Activated T-helper 2 cell treated with anti-CD3 and anti-CD28 coated beads, Interferon-gamma antibody, Interleukin-2, Interleukin-4, amounts not matched to agents 10 μg/mL and 5 μg/mL and 100 μg/mL, durations not matched to agents 14 hours and 24 hours and 36 hours (primary cell): ENCODE measurements at regions not wholly inside any gene's neighbourhood (a gene's known extent, or its start where the extent isn't known, plus 50 kb on each side); places are given as distances from the start of the nearest gene placed in this dataset.

Experiments used
- DNase-seq: peaks from one replicate; pipeline ENCODE4 v3.0.0; 2021; ENCODE audit warnings: low spot score
- H3K27ac Mint-ChIP-seq: one replicate; pipeline ENCODE4 v1.8.0; 2021; ENCODE audit warnings: mixed read lengths
- H3K27me3 Mint-ChIP-seq: one replicate; pipeline ENCODE4 v1.8.0; 2021; ENCODE audit warnings: low read depth, mixed read lengths
- H3K36me3 Mint-ChIP-seq: one replicate; pipeline ENCODE4 v1.8.0; 2021; ENCODE audit warnings: low read depth, mixed read lengths
- H3K4me1 Mint-ChIP-seq: one replicate; pipeline ENCODE4 v1.8.0; 2021; ENCODE audit warnings: low read depth, mixed read lengths
- H3K4me3 Mint-ChIP-seq: one replicate; pipeline ENCODE4 v1.8.0; 2021; ENCODE audit warnings: low read depth, mild to moderate bottlenecking, moderate library complexity, mixed read lengths
- H3K9me3 Mint-ChIP-seq: one replicate; pipeline ENCODE4 v1.8.0; 2021; ENCODE audit warnings: mixed read lengths
- intact Hi-C: fragments of 100-400 bp; cut with micrococcal nuclease; formaldehyde crosslinking; loops from one replicate; pipeline ENCODE4 v1.15.1; 2023

DNA sequence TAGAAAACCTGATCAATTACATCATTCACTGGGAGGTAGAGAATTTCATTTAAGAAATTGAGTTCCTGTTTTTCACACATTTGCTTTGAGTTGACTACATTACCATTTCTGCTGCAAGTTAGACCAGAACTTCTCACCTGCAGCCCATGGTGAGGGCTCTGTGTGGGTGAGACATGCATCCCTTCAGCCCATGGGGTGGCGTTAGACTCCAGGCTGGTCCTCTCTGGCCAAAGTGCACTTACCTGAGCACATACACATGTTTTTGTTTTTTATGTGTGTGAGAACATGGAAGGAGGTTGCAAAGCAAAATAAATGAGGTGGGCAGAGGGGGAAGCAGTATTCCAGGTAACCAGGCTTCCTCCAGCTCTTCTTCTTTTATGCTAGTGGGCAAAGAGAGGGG, 470.2 kb downstream of the PMP22 start:
- intact Hi-C loops = no loop called here
- Mint-ChIP-seq H3K27ac (no peak overlapping the region), H3K4me1 (no peaks in the 10 kb centered on the region), H3K36me3 (no peaks in the 10 kb centered on the region), H3K9me3 (no peaks in the 10 kb centered on the region), H3K27me3 (peaks cover 2% of the 10 kb centered on the region), H3K4me3 (no peak overlapping the region)
- DNase-seq = no peak

DNA sequence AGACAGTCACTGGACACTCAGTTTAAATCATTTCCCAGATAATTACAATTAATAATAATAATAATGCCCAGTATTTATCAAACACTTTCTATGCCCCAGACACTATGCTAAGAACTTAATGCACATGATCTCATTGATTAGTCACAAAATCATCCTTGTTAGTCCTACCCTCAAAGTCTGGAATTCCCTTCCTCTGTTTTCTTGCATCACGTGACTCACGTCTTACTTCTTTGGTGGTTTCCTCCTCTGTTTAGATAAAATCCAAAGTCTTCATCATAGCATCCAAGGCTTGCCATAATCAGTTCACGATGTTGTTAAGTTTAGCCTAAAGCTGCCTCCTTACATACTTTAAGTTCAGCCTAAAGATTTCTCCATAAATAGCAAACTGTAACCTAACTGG, 471.9 kb downstream of the PMP22 start:
- Mint-ChIP-seq H3K9me3 (no peaks in the 10 kb centered on the region), H3K27me3 (peaks cover 2% of the 10 kb centered on the region), H3K4me3 (no peak overlapping the region), H3K4me1 (no peaks in the 10 kb centered on the region), H3K36me3 (no peaks in the 10 kb centered on the region), H3K27ac (no peak overlapping the region)
- intact Hi-C loops = no loop called here
- DNase-seq = no peak

DNA sequence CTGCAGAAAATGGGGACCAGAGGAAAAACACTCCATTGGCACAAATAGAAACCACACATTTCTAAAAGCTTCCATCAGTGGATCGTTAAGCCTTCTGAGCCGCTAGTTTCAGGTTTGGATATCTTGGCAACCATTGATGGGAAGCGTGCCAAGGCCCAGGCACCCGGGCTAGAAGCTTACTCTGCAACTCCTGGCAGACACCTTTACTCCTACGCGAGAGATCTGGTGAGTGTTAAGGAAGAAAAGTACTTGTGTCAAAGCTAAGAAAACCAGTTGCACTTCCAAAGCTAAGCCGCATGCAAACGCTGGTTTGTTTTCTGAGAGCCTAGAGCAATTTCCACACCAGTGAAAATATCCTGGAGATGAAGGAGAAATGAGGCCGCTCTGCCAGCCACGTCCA, 472.4 kb downstream of the PMP22 start:
- Mint-ChIP-seq H3K36me3 (no peaks in the 10 kb centered on the region), H3K27ac (no peak overlapping the region), H3K4me1 (no peaks in the 10 kb centered on the region), H3K9me3 (no peaks in the 10 kb centered on the region), H3K27me3 (peaks cover 2% of the 10 kb centered on the region), H3K4me3 (no peak overlapping the region)
- intact Hi-C loops = no loop called here
- DNase-seq = no peak

DNA sequence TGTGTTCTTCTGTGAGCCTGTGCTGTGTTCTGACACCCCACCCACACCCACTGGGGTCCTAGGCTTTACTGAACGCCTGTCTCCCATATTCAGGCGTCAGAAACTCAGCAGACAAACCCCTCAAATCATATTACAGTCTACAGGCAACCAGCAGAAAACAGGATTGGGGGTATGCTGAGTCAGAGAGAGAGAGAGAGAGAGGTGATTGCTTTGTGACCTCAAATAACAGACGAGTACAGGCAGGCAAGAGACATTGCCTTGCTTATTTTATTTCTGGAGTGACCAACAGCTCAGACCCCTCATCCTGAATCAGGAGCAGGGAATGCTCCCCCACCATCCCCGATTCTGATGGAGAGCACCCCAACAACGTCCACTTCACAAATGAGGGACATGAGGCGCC, 473.9 kb downstream of the PMP22 start:
- no peaks in the 10 kb centered on the region for H3K36me3 Mint-ChIP-seq
- H3K27me3 Mint-ChIP-seq = peaks cover 2% of the 10 kb centered on the region
- H3K4me1 Mint-ChIP-seq = no peaks in the 10 kb centered on the region
- no peaks in the 10 kb centered on the region for H3K9me3 Mint-ChIP-seq
- intact Hi-C loops = no loop called here
- no peak overlapping the region for H3K4me3 Mint-ChIP-seq
- DNase-seq = no peak
- no peak overlapping the region for H3K27ac Mint-ChIP-seq

DNA sequence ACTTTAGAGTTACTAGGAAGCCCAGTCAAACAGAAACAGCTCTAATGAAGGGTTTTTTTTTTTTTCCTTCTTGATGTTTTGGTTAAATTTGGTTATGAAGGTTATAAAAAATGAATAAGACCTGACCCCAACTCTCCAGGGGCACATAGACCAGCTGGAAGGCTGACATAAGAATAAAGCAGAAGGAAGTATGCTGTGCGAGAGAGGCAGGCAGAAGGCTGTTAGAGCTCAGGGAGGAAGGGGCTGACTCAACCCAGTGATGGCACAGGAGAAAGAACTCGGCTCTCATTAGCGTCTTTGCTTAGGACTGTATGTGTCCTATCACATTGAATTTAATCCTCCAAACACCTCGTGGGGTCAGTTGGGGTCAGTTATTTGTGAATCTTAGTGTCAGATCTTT, 474.6 kb downstream of the PMP22 start:
- no peaks in the 10 kb centered on the region for H3K36me3 Mint-ChIP-seq
- no peaks in the 10 kb centered on the region for H3K4me1 Mint-ChIP-seq
- no peak for DNase-seq
- H3K27ac Mint-ChIP-seq = no peak overlapping the region
- intact Hi-C loops = no loop called here
- H3K4me3 Mint-ChIP-seq = no peak overlapping the region
- peaks cover 2% of the 10 kb centered on the region for H3K27me3 Mint-ChIP-seq
- H3K9me3 Mint-ChIP-seq = no peaks in the 10 kb centered on the region

DNA sequence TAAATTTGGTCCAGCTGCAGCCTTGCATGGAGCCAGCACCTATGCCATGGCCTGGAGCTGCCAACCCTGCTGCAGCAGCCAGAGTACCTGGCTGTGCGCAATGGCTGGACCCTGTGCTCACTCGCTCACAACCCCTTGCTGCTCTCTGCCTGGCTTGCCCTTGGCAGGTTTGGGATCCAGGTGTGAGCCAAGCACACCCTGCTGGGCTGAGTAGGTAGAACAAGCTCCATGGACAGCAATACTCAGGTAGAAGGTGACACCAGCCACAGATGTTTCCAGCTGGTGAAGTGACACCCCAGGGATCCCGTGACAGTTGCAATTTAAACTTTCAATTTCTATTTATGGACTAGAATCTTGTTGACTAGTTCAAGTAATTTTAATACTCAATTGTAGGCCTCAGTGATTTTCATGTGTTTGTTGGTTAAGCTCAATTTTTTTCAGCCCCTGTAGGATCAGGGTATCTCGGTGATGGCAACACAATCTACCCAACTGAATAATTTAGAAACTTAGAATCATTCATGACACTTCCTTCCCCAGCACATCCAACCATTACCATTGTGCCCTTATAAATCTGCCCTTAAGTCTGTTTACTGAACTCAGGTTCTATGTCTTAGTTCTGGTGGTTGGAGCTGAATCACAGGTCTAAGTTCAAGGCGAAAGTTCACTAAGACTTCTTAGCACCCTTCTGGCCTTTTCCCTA, 480.0 kb downstream of the PMP22 start:
- Mint-ChIP-seq H3K36me3 (no peaks in the 10 kb centered on the region), H3K4me3 (no peak overlapping the region), H3K4me1 (no peaks in the 10 kb centered on the region), H3K27ac (no peak overlapping the region), H3K27me3 (no peaks in the 10 kb centered on the region), H3K9me3 (no peaks in the 10 kb centered on the region)
- intact Hi-C loops = no loop called here
- DNase-seq = no peak

DNA sequence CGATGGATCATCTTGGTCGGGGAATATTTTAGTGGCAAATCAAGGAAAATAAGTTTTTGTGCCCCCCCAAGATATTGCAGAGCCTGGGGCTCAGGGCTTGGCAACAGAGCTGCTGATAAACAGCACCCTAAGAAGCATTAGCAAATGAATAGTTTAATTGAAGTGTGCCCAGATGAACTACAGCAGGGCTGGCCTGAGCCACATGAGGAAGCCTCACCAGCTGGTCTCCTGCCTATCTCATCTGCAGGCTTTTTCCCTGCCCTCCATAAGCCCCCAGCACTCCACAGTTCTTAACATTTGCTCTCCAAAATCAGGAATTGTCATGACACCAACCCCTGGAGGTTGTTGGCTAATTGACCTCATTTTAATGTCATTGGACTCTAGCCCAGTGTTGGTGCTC, 480.2 kb downstream of the HS3ST3B1 start:
- Mint-ChIP-seq H3K36me3 (no peaks in the 10 kb centered on the region), H3K9me3 (no peaks in the 10 kb centered on the region), H3K4me3 (no peak overlapping the region), H3K27ac (no peak overlapping the region), H3K4me1 (no peaks in the 10 kb centered on the region), H3K27me3 (no peaks in the 10 kb centered on the region)
- no peak for DNase-seq
- intact Hi-C loops = no loop called here

DNA sequence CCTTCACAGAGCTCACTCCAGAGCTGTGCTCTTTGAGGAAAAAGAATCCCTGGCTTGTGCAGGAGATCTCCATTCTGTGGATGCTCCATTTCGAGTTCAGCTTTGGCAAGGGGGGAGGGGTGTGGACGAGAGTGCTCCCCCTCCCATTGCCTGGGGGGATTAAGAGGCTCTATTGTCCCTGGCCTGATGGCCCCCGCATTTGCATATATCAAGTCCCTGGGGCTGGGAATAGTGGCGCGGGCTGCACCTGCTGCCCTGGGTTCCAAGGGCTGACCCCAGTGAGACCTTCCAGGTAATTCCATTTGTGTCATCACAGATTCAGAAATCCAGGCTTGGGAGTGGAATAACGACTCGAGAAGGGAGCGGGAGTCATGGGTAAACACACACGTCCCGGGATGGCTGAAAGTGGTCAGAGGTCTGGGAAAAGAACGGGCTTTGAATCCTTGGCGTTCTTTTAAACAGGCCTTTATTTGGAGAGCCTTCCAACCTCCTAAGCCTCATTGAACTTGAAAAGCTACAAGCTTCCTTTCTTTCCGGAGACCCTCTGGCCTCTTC, 479.3 kb downstream of the HS3ST3B1 start:
- intact Hi-C loops = no loop called here
- H3K9me3 Mint-ChIP-seq = no peaks in the 10 kb centered on the region
- H3K36me3 Mint-ChIP-seq = no peaks in the 10 kb centered on the region
- no peaks in the 10 kb centered on the region for H3K27me3 Mint-ChIP-seq
- H3K4me1 Mint-ChIP-seq = no peaks in the 10 kb centered on the region
- no peak overlapping the region for H3K4me3 Mint-ChIP-seq
- H3K27ac Mint-ChIP-seq = no peak overlapping the region
- DNase-seq = no peak

DNA sequence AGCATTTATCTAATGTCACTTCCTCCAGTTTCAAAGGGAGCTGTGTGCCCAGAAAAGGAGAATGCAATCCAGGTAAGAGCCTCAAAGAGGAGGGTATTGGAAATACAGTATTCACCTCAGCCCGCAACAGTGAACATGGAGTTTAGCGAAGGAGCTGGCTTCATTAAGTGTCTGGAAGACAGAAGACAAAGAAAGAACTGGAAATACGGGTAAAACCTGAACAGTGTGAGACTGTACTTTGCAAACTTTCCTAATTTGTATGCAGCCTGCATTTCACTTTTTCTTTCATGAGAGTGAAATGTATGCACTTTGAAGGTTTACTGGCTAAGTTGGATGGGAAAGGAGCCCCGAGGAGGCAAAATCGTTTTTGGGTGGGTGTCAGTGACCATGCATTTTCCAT, 478.4 kb downstream of the HS3ST3B1 start:
- no peak overlapping the region for H3K4me3 Mint-ChIP-seq
- no peak for DNase-seq

DNA sequence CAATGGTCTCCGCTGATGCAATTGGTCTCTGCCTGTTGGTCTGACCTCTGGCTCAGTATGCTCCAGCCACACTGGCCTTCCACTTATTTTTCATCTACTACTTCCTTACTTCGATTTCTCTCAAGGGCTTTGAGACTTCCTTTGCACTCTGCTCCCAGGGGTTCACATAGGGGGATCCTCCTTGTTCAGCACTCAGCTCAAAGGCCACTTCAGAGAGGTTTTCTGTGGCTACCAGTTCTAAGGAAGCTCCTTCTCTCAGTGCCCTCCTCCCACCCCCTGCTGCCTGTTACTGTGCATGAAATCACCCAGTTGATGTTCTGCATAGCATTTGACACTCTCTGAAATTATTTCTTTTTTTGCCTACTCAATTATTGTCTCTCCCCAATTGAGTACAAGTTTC, 476.4 kb downstream of the HS3ST3B1 start:
- Mint-ChIP-seq H3K27ac (no peak overlapping the region), H3K4me1 (no peaks in the 10 kb centered on the region), H3K9me3 (peaks cover 5% of the 10 kb centered on the region), H3K36me3 (no peaks in the 10 kb centered on the region), H3K27me3 (no peaks in the 10 kb centered on the region), H3K4me3 (no peak overlapping the region)
- no peak for DNase-seq
- intact Hi-C loops = no loop called here

More for the DNA sequence above, 478.4 kb downstream of the HS3ST3B1 start:
- peaks cover 5% of the 10 kb centered on the region for H3K9me3 Mint-ChIP-seq
- H3K27me3 Mint-ChIP-seq = no peaks in the 10 kb centered on the region
- H3K4me1 Mint-ChIP-seq = no peaks in the 10 kb centered on the region
- no peaks in the 10 kb centered on the region for H3K36me3 Mint-ChIP-seq
- no peak overlapping the region for H3K27ac Mint-ChIP-seq
- intact Hi-C loops = no loop called here

DNA sequence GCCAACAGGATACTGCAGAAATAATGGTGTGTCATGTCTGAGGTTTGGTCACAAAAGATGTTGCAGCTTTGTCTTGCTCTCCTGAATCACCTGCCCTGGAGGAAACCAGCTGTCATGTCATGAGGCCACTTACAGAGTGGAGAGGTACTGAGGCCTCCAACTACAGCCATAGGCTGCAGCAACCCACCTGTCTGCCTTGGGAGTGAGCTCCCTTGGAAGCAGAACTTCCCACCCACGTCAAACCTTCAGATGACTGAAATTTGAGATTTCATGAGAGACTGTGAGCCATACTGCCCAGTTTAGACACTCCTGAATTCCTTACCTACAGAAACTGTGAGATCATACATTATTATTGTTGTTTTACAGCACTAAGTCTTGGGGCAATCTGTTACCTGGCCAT, 475.9 kb downstream of the HS3ST3B1 start:
- intact Hi-C loops = no loop called here
- H3K4me1 Mint-ChIP-seq = no peaks in the 10 kb centered on the region
- DNase-seq = no peak
- H3K36me3 Mint-ChIP-seq = no peaks in the 10 kb centered on the region
- H3K4me3 Mint-ChIP-seq = no peak overlapping the region
- H3K27me3 Mint-ChIP-seq = no peaks in the 10 kb centered on the region
- peaks cover 5% of the 10 kb centered on the region for H3K9me3 Mint-ChIP-seq
- no peak overlapping the region for H3K27ac Mint-ChIP-seq

DNA sequence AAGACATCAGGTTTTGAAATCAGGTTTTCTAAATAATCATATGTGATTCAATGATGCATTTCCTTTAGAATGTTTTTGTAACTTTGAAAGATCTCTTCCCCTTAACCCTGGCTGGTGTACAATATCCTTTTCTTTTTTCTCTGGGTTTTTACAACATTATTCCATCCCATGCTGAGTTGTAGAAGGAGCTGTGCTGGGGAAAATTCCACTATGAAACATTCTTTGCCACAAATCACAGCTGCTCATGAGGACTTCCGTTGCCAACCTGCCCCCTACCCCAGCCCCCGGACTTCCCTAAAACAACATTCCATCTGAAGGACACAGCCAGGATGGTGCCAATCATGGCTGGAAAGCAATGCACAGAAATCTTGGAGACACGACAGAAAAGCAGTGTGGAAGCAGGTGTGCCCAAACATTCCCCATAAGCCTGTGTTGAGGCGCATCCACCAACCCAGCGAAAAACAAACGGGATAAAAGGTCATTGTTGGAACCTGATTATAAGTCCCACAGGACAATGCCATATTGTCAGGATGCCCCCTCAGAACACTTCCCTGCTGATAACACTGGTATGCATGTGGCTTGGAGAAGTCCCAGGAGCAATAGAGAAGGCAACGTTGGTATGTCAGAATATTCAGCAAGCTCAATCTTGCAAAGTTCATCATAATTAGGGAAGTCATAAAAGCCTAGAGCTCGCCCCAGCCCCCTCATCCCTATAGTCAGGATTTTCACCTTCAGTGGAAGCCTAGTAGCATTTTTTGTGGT, 475.0 kb downstream of the HS3ST3B1 start:
- H3K27me3 Mint-ChIP-seq = no peaks in the 10 kb centered on the region
- DNase-seq = no peak

DNA sequence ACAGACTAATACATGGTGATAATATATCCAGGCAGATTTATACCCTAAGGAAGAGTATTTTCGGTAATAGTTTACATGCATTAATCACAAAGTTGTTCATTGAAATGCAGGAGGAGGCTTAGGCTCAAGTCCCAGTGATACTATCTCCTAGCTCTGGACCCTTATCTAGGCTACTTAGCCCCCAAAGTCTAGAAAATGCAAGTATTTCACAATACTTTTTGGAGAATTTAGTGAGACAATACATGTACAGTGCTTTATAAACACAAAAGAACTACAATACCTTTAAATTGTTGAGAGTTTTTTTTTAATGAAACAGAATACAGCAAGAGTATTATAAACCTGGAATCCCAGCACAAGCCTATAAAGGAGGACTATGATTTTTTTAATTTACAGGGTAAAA, 473.9 kb downstream of the HS3ST3B1 start:
- Mint-ChIP-seq H3K9me3 (peaks cover 5% of the 10 kb centered on the region), H3K27me3 (no peaks in the 10 kb centered on the region), H3K4me1 (no peaks in the 10 kb centered on the region), H3K36me3 (no peaks in the 10 kb centered on the region), H3K4me3 (no peak overlapping the region), H3K27ac (no peak overlapping the region)
- no peak for DNase-seq
- intact Hi-C loops = no loop called here

More for the DNA sequence above, 475.0 kb downstream of the HS3ST3B1 start:
- no peak overlapping the region for H3K27ac Mint-ChIP-seq
- no peaks in the 10 kb centered on the region for H3K4me1 Mint-ChIP-seq
- H3K9me3 Mint-ChIP-seq = peaks cover 5% of the 10 kb centered on the region
- no peak overlapping the region for H3K4me3 Mint-ChIP-seq
- intact Hi-C loops = no loop called here
- no peaks in the 10 kb centered on the region for H3K36me3 Mint-ChIP-seq
